HG03135 (cell line): ENCODE measurements at regions not wholly inside any gene's neighbourhood (a gene's known extent, or its start where the extent isn't known, plus 50 kb on each side); places are given as distances from the start of the nearest gene placed in this dataset.
"Not testable (repeated sequence)": the region's sequence is repeated elsewhere in the genome, so short reads cannot be mapped to it uniquely, and the experiment has no call there.

Source experiments
- ATAC-seq: cut with Tn5 transposase; IDR thresholded peaks from one replicate; pipeline ENCODE4 v1.9.1; 2021; ENCODE audit warnings: mild to moderate bottlenecking, moderate library complexity; ENCODE audit not compliant: unreplicated experiment

DNA sequence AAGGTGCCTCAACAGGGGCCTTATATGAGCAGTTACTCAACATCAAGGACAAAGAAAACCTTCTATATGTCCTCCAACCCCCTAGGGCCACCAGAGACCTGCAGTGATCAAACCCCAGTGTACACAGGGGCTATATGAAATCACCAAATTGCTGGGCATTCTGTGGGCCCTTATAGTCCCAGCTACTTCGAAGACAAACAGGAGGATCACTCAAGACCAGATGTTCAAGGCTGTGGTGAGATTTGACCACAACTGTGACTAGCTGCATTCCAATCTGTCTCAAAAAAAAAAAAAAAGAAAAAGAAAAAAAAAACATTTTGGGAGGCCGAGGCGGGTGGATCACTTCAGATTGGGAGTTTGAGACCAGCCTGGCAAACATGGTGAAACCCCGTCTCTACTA, 51.0 kb upstream of the PRB2 start:
- no peak for ATAC-seq

DNA sequence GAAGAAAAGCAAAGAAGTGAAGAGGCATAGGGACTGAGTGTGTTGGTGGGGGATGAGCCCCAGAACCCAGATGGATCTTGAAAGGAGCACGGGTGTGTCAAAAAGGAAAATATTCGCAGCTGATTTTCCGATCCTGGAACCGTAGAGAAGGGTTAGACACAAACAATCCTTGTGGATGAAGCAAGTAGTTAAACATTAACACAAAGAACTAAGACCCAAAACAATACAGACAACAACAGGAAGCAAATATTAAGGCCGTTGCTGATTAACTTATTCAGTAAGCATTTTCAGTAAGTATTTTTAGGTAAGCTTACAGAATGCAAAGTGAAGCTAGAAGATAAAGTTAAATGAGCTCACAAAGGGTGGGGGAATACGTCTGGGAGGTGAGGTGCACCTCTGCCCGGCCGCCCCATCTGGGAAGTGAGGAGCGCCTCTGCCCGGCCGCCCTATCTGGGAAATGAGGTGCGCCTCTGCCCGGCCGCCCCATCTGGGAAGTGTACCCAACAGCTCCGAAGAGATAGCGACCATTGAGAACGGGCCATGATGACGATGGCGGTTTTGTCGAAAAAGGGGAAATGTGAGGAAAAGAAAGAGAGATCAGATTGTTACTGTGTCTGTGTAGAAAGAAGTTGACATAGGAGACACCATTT, 62.8 kb upstream of the PRB2 start:
- no peak for ATAC-seq

DNA sequence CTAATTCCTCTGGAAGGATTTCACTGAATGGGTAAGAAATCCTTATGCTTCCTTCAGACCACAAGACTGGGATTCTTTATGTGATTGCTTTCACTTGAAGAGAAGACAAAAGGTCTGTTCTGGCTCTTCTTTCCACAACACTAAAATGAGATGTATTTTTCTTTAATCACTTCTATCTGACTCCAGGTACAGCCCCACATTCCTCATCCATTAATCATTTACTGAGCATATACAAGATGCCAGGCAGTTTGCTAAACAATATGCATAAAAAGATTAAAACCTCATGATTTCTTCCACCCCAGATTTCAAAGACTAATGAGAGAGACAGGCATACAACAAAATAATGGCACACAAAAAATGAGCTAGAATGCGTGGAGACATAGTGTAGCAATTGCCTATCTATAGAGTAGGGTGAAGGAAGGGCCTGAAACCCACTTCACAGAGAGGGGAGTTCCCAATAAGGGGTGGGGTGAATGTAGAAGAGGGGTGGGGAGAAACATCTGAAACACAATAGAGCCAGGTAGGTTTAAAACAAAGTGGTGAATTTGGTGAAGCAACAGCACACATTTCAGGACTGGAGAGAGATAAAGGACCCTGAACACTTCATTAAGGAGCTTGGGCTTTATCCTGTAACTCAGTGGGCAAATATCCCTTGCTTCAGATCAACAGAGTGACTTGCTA, 65.1 kb upstream of the PRB2 start:
- ATAC-seq, result no peak

DNA sequence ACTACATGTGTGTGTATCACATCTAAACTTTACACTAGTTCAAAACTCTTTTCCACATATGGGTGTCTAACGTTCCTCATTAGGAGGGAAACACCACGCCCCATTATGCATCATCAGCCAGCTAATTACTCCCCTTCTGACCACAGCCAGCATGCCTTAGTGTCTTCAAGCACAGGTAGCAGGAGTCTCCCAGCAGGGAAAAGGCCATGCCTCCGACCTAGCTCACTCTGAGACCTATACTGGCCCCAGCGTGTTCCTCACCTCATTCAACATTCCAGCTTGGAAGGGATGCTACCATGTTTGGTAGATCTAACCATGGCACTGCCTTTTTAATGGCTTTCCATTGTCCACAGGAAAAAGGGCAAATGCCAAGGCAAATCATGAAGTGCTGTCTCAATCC, 66.1 kb upstream of the PRB2 start:
- ATAC-seq, result no peak

DNA sequence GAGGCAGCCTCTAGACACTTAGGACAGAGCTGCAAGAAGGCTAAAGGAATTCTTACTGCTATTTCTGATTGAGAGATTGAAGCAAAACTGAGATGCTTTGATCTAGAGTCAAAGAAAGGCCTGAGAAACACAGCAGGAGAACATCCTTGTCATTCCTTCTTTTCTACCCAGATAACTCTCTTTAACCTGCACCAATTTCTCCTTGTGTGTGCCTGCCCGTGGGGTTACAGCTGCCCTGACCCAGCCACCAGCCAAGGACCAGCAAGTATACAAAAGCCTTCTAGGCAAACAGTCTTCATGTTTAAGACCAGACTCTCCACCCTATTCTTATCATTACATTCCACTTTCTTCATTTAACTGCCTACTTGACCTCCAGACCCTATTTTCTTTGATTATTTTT, 81.7 kb upstream of the PRB2 start:
- ATAC-seq, result no peak

DNA sequence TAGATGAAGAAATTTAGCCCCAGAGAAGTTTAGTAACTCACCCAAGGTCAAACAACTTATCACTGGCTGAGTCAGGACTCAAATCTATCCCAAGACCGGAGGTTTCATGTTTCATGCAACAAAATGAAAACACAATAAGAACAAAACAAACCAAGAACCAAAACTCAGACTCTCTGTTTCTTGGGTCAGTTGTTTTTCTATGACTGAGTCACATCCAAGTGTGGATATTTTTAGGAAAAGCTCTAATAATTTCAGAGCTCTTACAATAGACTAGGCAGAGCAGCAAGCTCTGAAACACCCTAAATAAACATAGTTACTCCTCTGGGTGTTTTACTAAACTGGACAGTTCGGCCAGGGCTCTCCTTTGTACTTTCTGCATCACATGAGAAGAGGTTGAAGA, 87.6 kb upstream of the PRB2 start:
- no peak for ATAC-seq

DNA sequence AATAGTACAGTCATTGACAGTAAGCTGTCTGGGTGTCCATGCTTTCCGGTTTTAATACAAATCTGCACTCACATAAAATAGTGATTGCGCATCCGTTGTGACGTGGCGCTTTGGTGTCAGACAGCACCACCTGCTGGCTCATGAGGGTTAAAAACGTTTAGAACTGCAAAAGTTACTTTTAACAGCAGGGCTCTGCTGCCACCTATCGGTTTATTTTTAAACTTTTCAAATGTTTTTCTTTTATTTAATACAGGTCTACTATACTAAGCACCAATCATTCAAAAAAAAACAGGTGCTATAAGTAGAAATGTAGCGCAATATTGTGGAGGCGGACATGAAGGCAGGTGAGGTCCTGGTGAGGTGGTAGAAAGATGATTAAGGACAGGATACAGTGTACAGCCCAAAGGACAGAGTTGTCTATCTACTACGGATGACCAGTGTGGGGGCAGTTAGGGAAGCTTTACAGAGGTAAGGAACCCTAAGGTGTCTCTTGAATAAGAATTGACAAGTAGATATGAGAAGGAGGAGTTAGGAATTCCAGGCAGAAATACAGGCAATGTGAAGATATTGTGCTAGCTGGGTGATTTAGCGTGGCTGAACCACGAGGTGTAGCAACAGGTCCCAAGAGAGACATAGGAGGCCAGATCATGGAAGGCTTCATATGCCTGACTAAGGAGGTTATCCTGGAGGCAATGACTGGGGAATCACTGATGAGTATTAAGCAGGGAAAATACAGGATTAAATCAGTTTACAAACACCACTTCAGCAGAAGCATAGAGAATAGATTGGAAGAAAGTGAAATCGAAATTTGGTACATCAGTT, 91.5 kb upstream of the PRB2 start:
- ATAC-seq, result peak; percentile 65

DNA sequence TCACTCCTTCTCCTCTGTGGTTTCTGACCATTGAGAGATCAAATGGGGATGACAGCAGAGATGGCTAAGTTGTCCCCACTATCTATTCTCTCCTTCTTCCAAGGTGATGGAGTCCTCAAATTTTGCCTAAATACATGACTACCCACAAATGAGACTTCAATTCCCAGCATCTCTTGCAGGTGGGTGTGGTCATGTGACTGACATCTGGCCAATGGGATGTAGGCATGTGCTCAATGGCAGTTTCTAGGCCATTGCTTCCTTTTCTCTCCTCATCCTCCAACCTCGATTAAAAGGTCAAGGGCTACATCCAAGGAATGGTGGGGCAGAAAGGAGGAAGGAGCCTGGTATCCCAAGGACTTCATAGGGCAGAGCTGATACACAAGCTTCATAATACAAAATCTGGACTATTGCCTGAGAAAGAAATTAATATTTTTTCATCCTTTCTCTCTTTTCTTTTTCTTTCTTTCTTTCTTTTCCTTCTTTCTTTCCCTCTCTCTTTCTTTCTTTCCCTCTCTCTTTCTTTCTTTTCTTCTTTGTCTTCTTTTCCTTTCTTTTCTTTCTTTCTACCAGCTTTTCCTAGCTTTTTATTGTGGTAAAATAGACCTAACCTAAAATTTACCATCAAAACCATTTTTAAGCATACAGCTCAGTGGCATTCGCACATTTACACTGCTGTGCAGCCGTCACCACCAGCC, 100.9 kb upstream of the PRB2 start:
- ATAC-seq, result no peak

DNA sequence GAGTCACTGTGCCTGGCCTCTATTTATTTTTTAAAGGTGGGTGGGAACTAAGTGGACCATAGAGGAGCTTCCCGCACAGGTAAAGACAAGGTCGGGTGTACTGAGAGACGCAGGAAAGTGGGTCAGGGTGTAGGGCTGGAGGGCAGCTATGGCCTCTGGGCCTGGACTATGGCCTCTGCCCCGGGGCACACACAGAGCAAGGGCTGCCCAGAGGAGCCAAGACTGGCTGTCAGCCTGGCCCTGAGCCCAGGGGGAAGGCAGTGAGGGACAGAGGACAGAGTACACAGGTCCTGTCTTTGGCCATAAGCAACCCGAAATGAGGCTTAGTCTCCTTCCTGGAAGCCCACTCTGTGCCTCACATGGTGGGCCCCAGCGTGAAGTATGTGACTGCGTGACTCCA, 102.1 kb upstream of the PRB2 start:
- no peak for ATAC-seq

DNA sequence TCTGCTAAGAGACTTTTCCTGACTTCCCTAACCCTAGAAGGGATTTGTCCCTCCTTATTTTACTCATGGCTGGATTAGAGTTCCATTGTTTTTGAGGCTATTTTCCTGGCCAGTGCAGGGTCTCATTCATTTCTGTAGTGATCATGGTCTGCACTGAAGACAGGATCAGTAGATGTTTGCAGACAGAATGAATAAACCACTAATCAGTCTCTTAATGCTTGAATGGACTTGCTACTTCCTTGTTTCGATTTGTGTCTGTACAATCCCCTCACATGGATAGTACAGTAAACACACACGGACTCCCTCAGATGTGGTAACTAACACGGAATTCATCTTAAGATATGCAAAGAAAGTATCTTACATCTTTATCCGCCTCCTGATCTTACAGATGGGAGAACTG, 102.6 kb upstream of the PRB2 start:
- ATAC-seq, result peak; percentile 69

DNA sequence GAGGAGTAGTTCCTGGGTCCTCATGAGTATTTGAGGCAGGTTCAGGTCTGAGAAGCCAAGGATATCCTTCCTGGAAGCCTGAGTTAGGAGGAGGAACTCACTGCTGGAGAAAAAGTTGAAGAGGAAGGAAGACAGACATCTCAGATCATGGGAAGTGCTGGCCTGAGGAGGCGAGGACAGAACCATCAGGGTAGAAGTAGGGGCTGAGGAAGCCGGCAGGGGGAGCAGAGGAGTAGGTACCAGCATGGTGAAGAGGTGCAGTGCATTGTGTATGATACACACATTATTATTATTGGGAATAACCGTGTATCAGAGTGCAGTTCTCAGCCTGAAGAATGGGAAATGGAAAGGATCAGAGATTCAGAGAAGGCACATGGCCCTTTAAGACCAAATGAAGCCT, 103.2 kb upstream of the PRB2 start:
- not testable (repeated sequence) for ATAC-seq

DNA sequence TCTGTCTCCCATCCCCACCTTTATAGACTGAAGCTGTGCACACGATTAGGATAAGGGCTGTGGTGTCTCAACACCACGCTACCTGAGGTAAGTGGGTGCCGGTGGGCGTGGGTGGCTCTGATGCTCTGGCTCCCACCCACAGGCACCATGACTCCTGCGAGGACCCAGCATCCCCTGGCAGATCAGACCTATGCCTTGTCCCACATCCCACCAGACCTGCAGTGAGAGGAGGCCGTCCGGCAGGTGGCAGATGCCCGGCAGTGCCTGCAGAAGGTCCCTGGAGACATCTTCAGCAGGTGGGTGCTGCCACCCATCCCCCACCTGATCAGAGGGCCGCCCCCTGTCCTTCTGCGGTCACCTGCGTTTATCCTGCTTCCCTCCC, 104.4 kb upstream of the PRB2 start:
- ATAC-seq, result no peak

DNA sequence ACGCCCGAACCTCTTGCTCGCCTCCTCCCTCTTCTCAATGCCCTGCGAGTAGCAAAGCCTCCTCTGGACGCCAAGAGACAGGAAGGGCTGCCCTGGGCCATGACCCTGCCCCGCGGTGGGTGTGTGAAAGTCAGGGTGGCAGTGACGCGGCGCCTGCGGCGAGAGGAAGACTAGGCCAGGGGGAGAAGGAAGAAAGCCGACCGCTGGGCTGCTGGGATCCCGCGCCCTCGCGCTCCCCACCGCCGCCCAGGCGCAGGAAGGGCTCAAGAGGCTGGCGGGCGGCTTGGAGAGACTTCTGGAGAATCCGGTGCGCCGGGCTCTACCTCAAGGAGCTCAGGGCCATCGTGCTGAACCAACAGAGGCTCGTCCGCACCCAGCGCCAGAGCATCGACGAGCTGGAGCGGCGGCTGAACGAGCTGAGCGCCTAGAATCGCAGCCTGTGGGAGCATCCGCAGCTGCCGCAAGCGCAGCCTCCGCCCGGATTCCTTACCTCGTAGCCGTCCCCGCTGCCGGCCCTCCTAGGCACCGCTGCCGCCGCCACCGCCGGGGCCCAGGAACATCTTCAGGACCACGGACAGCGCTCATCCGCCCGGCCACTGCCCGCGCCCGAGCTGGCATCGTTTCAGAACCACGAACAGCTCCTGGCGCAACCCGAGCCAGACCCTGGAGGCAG, 105.0 kb upstream of the PRB2 start:
- ATAC-seq, result no peak

DNA sequence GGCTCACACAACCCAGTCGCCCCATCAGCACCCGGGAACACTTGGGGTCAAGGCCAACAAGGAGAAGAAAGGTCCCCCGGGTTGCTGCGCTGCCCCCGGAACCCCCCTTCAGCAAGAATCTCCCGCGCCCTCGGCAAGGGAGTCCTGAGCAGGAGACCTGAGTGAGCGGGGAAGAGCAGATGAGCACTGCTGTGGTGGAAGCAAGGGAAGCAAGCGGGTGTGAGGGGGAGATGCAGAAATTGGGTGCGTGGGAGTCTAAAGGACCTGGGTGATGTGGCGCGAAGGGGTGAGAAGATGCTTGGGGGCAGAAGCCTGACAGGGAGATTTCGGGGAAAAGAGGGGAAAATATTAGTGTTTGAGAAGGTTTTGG, 105.5 kb upstream of the PRB2 start:
- no peak for ATAC-seq

DNA sequence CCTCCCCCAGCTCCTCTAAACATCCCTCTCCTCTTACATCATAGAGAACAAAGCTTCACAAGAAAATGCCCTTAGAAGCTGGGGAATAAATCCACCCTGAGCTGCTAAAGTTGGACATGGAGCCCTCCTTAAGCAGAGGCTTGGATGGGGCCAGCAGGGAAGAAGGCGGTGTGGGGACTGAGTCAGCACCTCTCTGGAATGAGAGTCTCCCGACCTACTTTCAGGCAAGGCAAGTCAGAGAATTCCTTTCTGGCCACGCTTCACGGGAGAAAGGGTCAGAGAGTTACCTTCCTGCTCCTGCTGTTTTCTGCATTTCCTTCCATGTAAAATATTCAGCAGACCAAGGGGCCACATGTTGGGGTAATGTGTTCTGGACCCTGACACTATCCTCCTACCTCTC, 113.3 kb upstream of the PRB2 start:
- no peak for ATAC-seq

DNA sequence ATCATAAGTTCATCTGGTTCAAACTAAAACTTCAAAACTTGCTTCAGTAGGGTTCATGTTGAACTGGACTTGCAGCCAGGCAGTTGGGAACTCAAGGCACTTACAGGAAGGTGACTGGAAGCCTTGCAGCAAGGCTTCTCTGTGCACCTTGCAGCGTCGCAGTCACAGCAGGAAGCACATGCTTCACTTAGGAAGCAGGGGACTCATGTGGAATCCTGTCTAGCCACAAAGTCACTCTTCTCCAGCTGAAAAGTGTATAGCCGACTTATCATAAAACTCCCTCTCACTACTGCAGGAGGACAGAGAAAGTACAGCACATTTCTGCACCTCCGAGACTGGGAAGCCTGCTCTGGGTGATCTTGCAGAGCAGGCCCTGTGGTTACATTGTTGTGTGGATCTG, 114.0 kb upstream of the PRB2 start:
- no peak for ATAC-seq

DNA sequence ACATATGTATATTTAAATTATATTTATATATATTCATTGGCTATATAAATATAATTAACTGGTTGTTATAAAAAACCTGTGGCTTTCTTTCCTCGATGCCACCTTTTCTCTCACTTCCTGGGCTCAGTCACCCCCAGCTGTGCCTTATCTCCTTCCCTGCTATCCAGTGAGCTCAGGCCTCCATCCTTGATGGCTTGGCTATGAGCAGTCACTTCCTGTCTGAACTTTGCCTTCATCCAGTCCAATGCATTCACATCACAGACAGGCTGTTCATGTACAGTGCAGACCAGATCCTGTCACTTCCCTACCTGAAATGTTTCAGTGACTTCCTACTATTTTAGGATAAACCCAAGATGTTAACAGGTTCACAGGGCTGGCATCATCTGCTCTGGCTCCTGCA, 115.3 kb upstream of the PRB2 start:
- no peak for ATAC-seq

DNA sequence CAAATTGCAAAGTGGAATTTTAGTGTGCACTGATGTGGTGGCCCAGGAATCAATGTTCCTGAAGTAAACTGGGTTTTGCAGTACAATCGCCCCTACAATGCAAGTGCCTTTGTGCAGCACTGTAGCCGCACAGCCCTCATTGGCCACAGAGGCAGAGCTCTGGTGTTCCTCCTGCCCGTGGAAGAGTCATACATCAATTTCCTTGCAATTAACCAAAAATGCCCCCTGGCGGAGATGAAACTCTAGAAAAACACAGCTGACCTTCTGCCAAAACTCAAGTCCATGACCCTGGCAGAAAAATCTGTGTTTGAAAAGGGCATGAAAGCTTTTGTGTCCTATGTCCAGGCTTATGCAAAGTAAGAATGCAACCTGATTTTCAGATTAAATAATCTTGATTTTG, 117.9 kb upstream of the PRB2 start:
- no peak for ATAC-seq

DNA sequence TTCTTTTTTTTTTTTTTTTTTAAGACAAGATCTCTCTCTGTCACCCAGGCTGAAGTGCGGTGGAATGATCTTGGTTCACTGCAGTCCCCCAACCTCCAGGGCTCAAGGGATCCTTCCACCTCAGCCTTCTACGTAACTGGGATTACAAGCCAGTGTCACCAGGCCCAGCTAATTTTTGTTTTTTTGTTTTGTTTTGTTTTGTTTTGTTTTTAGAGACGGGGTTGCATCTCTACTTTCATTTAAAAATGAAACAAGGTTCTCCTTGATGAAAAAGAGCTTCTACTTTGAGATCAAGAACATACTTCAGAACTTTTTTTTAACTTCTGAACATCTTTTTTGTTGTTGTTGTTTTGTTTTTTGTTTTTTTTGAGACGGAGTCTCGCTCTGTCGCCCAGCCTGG, 121.7 kb upstream of the PRB2 start:
- no peak for ATAC-seq

DNA sequence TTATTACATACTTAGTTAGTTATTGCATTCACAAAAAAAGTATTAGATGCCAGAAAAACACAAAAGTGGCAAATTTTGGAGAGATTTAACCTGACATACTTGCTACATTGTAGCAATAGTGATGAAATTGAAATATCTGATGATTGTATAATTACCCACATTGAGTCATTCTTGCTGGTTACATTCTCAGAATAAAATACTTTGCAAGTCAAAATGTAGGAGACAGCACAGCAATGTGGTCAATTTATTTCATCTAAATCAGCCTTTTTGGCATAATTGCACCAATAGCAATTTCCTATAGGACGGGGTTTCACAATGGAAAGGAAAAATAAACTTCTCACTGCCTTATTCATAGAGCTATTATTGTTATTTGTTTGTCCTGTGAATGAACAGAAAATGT, 125.0 kb upstream of the ETV6 start:
- ATAC-seq, result no peak

DNA sequence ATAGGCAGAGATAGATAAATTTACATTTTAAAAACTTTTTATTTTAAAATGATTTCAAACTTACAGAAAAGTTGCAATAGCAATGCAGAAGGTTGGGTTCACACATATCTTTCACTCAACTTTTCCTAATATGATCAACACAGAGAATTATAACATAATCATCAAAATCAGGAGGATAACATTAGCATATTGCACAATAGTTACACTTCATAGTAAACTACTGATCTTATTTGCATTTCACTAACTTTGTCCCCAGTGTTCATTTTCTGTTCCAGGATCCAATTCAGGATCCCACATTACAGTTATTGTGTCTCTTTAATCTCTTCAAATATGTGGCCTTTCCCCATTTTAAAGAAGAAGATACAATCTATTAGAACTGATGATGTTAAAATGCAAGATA, 115.4 kb upstream of the ETV6 start:
- no peak for ATAC-seq
